Iris pigment epithelial cell (primary cell): ENCODE measurements at regions not wholly inside any gene's neighbourhood (a gene's known extent, or its start where the extent isn't known, plus 50 kb on each side); places are given as distances from the start of the nearest gene placed in this dataset.

Experiments used
- DNase-seq: peaks from one replicate; pipeline ENCODE4 v3.0.0-alpha.2; 2011; ENCODE audit warnings: low read depth

DNA sequence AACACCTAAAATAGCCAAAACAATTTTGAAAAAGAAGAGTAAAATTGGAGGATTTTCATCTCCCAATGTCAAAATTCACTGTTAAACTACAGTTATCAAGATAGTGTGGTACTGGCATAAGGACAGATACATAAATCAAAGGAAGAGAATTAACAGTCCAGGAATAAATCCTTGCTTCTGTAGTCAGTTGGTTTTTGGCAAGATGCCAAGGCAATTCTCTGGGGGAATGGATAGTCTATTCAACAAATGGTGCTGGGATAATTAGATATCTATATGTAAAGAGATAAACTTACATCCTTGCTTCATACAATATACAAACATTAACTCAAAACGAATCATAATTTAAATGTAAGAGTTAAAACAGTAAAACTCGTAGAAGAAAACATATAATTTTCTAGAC, 57.9 kb upstream of the SELENOK start:
- no peak for DNase-seq

GRCh38 chr3:53948174-53948573, 56.5 kb upstream of the SELENOK start:
- DNase-seq, result no peak

DNA sequence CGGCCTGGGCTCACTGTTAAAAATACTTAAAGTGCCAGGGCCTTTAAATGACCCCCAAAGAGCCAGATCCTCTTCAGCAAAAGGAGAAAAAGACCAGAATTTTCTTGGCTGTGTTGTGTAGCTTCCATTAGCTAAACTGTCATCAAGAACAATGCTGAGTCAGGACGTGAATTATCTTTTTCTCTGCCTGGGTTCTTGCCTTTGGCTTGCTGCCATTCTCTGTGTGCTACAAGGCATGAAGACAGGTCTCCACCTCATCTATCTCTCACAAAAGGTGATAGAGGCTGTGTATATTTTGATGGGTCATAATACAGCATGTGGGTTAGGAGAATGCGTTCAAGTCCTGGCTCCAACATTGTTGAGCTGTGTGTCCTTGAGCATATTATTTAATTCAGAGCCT, 52.4 kb upstream of the SELENOK start:
- DNase-seq, result no peak

- DNase-seq, result no peak
Observed at GRCh38 chr3:53941950-53942349, 50.3 kb upstream of the SELENOK start.
